EL (cell line): ENCODE measurements at regions not wholly inside any gene's neighbourhood (a gene's known extent, or its start where the extent isn't known, plus 50 kb on each side); places are given as distances from the start of the nearest gene placed in this dataset.
"Not testable (repeated sequence)": the region's sequence is repeated elsewhere in the genome, so short reads cannot be mapped to it uniquely, and the experiment has no call there.

ENCODE experiments used
- DNase-seq: peaks from one replicate; pipeline ENCODE4 v3.0.0-alpha.2; 2016

GRCh38 chr11:129637983-129638776 is 177.5 kb upstream of the TMEM45B start:
- peak; percentile 15 for DNase-seq

- peak; percentile 90 for DNase-seq
Measured at GRCh38 chr11:129639300-129639699, 176.3 kb upstream of the TMEM45B start.

- no peak for DNase-seq
Measured at GRCh38 chr11:129640671-129641070, 175.0 kb upstream of the TMEM45B start.

- DNase-seq = peak; percentile 75
Measured at GRCh38 chr11:129643031-129643721, 172.5 kb upstream of the TMEM45B start.

GRCh38 chr11:129644326-129644725 is 171.3 kb upstream of the TMEM45B start:
- no peak for DNase-seq

GRCh38 chr11:129645943-129646342 is 169.7 kb upstream of the TMEM45B start:
- DNase-seq = no peak

- not testable (repeated sequence) for DNase-seq
Measured at GRCh38 chr11:129650044-129650443, 165.6 kb upstream of the TMEM45B start.

- DNase-seq = peak; percentile 19
Measured at GRCh38 chr11:129652835-129653234, 162.8 kb upstream of the TMEM45B start.

GRCh38 chr11:129655247-129655832 is 160.3 kb upstream of the TMEM45B start:
- DNase-seq = no peak

GRCh38 chr11:129657866-129658525 is 157.7 kb upstream of the TMEM45B start:
- no peak for DNase-seq

GRCh38 chr11:129658526-129658867 is 157.2 kb upstream of the TMEM45B start:
- DNase-seq = no peak

GRCh38 chr11:129680907-129681306 is 134.7 kb upstream of the TMEM45B start:
- no peak for DNase-seq

- no peak for DNase-seq
Measured at GRCh38 chr11:129681344-129682114, 134.1 kb upstream of the TMEM45B start.

GRCh38 chr11:129686269-129686668 is 129.4 kb upstream of the TMEM45B start:
- no peak for DNase-seq

- DNase-seq = no peak
Measured at GRCh38 chr11:129691142-129691541, 124.5 kb upstream of the TMEM45B start.

GRCh38 chr11:129694538-129694937 is 121.1 kb upstream of the TMEM45B start:
- no peak for DNase-seq

GRCh38 chr11:129694966-129695365 is 120.7 kb upstream of the TMEM45B start:
- no peak for DNase-seq

GRCh38 chr11:129695571-129696308 is 119.9 kb upstream of the TMEM45B start:
- peak; percentile 25 for DNase-seq

- DNase-seq = no peak
Measured at GRCh38 chr11:129696309-129696989, 119.2 kb upstream of the TMEM45B start.

GRCh38 chr11:129698212-129698611 is 117.4 kb upstream of the TMEM45B start:
- no peak for DNase-seq

GRCh38 chr11:129699711-129700304 is 115.8 kb upstream of the TMEM45B start:
- no peak for DNase-seq
